HEK293 (cell line): ENCODE measurements at regions not wholly inside any gene's neighbourhood (a gene's known extent, or its start where the extent isn't known, plus 50 kb on each side); places are given as distances from the start of the nearest gene placed in this dataset.

Experiments
- MYNN ChIP-seq: fragments of 450-650 bp; formaldehyde crosslinking; IDR thresholded peaks from 2 replicates; pipeline ENCODE4 v1.5.1; 2016; ENCODE audit warnings: missing biosample characterization, missing genetic modification characterization, borderline replicate concordance
- REPIN1 ChIP-seq: fragments of 450-650 bp; formaldehyde crosslinking; IDR thresholded peaks from 2 replicates; pipeline ENCODE4 v1.5.1; 2017; ENCODE audit warnings: missing biosample characterization, missing genetic modification characterization, low read depth
- ZBTB8A ChIP-seq: fragments of 450-650 bp; formaldehyde crosslinking; IDR thresholded peaks from 2 replicates; pipeline ENCODE4 v1.5.1; 2016; ENCODE audit warnings: missing biosample characterization, missing genetic modification characterization
- ZNF302 ChIP-seq: fragments of 450-650 bp; formaldehyde crosslinking; IDR thresholded peaks from 2 replicates; pipeline ENCODE4 v1.5.1; 2016; ENCODE audit warnings: missing biosample characterization, missing genetic modification characterization, low read depth
- ZNF37A ChIP-seq: fragments of 450-650 bp; IDR thresholded peaks from 2 replicates; pipeline ENCODE4 v1.5.1; 2018; ENCODE audit warnings: missing biosample characterization, missing genetic modification characterization
- TF ChIP-seq, protein P1 (sequence below): fragments of 450-650 bp; formaldehyde crosslinking; IDR thresholded peaks from 2 replicates; pipeline ENCODE4 v1.5.1; 2016; ENCODE audit warnings: missing biosample characterization, missing genetic modification characterization
- TF ChIP-seq, protein P2 (sequence below): fragments of 450-650 bp; formaldehyde crosslinking; conservative IDR thresholded peaks from 2 replicates; pipeline ENCODE4 v1.5.1; 2016; ENCODE audit warnings: low read depth, missing biosample characterization, missing genetic modification characterization

- TF ChIP-seq, protein P1, sequence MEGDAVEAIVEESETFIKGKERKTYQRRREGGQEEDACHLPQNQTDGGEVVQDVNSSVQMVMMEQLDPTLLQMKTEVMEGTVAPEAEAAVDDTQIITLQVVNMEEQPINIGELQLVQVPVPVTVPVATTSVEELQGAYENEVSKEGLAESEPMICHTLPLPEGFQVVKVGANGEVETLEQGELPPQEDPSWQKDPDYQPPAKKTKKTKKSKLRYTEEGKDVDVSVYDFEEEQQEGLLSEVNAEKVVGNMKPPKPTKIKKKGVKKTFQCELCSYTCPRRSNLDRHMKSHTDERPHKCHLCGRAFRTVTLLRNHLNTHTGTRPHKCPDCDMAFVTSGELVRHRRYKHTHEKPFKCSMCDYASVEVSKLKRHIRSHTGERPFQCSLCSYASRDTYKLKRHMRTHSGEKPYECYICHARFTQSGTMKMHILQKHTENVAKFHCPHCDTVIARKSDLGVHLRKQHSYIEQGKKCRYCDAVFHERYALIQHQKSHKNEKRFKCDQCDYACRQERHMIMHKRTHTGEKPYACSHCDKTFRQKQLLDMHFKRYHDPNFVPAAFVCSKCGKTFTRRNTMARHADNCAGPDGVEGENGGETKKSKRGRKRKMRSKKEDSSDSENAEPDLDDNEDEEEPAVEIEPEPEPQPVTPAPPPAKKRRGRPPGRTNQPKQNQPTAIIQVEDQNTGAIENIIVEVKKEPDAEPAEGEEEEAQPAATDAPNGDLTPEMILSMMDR: no peak
- TF ChIP-seq ZNF302 (tag by site-specific recombination) (no peak), MYNN (tag by site-specific recombination) (no peak), ZNF37A (tag by site-specific recombination) (no peak), ZBTB8A (no peak), REPIN1 (tag by site-specific recombination) (no peak)
- TF ChIP-seq, protein P2, sequence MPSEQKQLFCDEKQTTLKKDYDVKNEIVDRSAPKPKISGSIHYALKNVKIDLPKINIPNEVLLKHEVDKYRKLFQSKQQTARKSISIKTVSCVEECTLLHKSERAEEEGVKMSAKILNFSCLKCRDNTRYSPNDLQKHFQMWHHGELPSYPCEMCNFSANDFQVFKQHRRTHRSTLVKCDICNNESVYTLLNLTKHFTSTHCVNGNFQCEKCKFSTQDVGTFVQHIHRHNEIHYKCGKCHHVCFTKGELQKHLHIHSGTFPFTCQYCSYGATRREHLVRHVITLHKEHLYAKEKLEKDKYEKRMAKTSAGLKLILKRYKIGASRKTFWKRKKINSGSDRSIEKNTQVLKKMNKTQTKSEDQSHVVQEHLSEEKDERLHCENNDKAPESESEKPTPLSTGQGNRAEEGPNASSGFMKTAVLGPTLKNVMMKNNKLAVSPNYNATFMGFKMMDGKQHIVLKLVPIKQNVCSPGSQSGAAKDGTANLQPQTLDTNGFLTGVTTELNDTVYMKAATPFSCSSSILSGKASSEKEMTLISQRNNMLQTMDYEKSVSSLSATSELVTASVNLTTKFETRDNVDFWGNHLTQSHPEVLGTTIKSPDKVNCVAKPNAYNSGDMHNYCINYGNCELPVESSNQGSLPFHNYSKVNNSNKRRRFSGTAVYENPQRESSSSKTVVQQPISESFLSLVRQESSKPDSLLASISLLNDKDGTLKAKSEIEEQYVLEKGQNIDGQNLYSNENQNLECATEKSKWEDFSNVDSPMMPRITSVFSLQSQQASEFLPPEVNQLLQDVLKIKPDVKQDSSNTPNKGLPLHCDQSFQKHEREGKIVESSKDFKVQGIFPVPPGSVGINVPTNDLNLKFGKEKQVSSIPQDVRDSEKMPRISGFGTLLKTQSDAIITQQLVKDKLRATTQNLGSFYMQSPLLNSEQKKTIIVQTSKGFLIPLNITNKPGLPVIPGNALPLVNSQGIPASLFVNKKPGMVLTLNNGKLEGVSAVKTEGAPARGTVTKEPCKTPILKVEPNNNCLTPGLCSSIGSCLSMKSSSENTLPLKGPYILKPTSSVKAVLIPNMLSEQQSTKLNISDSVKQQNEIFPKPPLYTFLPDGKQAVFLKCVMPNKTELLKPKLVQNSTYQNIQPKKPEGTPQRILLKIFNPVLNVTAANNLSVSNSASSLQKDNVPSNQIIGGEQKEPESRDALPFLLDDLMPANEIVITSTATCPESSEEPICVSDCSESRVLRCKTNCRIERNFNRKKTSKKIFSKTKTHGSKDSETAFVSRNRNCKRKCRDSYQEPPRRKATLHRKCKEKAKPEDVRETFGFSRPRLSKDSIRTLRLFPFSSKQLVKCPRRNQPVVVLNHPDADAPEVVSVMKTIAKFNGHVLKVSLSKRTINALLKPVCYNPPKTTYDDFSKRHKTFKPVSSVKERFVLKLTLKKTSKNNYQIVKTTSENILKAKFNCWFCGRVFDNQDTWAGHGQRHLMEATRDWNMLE: no peak
These were observed 637.4 kb upstream of the MARCKS start for GRCh38 chr6:113219783-113220182.
